H9 (cell line): ENCODE measurements at regions not wholly inside any gene's neighbourhood (a gene's known extent, or its start where the extent isn't known, plus 50 kb on each side); places are given as distances from the start of the nearest gene placed in this dataset.

Experiments
- DNase-seq: peaks from one replicate; pipeline ENCODE4 v3.0.0-alpha.2; 2017
- H2AFZ ChIP-seq: one replicate; pipeline ENCODE4 v1.6.1; 2013; ENCODE audit warnings: mild to moderate bottlenecking, low read length, control low read depth, moderate library complexity
- H2AK5ac ChIP-seq: 2 replicates; pipeline ENCODE4 v1.6.1; 2013; ENCODE audit warnings: low read length, control low read depth, mixed read lengths; ENCODE audit not compliant: insufficient read length
- H2BK120ac ChIP-seq: one replicate; pipeline ENCODE4 v1.6.1; 2013; ENCODE audit warnings: low read depth, mild to moderate bottlenecking, low read length, control low read depth, inconsistent platforms; ENCODE audit not compliant: poor library complexity, severe bottlenecking
- H2BK12ac ChIP-seq: 2 replicates; pipeline ENCODE4 v1.6.1; 2013; ENCODE audit warnings: low read length, control low read depth, mixed read lengths, low read depth; ENCODE audit not compliant: insufficient read length
- H2BK15ac ChIP-seq: 2 replicates; pipeline ENCODE4 v1.6.1; 2013; ENCODE audit warnings: low read depth, low read length, control low read depth
- H2BK20ac ChIP-seq: one replicate; pipeline ENCODE4 v1.6.1; 2013; ENCODE audit warnings: low read depth, mild to moderate bottlenecking, low read length, control low read depth, inconsistent platforms; ENCODE audit not compliant: poor library complexity, severe bottlenecking
- H2BK5ac ChIP-seq: 2 replicates; pipeline ENCODE4 v1.6.1; 2013; ENCODE audit warnings: low read length, control low read depth, mixed read lengths; ENCODE audit not compliant: insufficient read length
- H3K14ac ChIP-seq: 2 replicates; pipeline ENCODE4 v1.6.1; 2013; ENCODE audit warnings: low read length, control low read depth; ENCODE audit not compliant: insufficient read depth
- H3K18ac ChIP-seq: 2 replicates; pipeline ENCODE4 v1.6.1; 2013; ENCODE audit warnings: low read depth, mild to moderate bottlenecking, mixed read lengths, low read length, control low read depth; ENCODE audit not compliant: insufficient read length
- H3K23ac ChIP-seq: 2 replicates; pipeline ENCODE4 v1.6.1; 2013; ENCODE audit warnings: low read length, control low read depth, mixed read lengths, low read depth; ENCODE audit not compliant: insufficient read length
- H3K23me2 ChIP-seq: 2 replicates; pipeline ENCODE4 v1.6.1; 2013; ENCODE audit warnings: low read depth, mild to moderate bottlenecking, mixed read lengths, low read length, control low read depth; ENCODE audit not compliant: insufficient read length, poor library complexity, severe bottlenecking
- H3K27ac ChIP-seq: 2 replicates; pipeline ENCODE4 v1.5.1; 2013; ENCODE audit warnings: low read length, control low read depth, mixed read lengths, low read depth; ENCODE audit not compliant: insufficient read length
- H3K27me3 ChIP-seq: 2 replicates; pipeline ENCODE4 v1.6.1; 2013; ENCODE audit warnings: low read length, control low read depth, inconsistent platforms; ENCODE audit not compliant: insufficient read depth
- H3K4ac ChIP-seq: 2 replicates; pipeline ENCODE4 v1.6.1; 2013; ENCODE audit warnings: low read depth, mild to moderate bottlenecking, control low read depth, inconsistent platforms, low read length, moderate library complexity
- H3K4me1 ChIP-seq: 2 replicates; pipeline ENCODE4 v1.6.1; 2013; ENCODE audit warnings: low read length, control low read depth, inconsistent platforms; ENCODE audit not compliant: insufficient read depth
- H3K4me2 ChIP-seq: 2 replicates; pipeline ENCODE4 v1.6.1; 2013; ENCODE audit warnings: low read length, control low read depth, mixed read lengths; ENCODE audit not compliant: insufficient read length, insufficient read depth
- H3K56ac ChIP-seq: 2 replicates; pipeline ENCODE4 v1.6.1; 2013; ENCODE audit warnings: low read depth, mild to moderate bottlenecking, mixed read lengths, low read length, control low read depth; ENCODE audit not compliant: insufficient read length
- H3K79me1 ChIP-seq: 2 replicates; pipeline ENCODE4 v1.6.1; 2013; ENCODE audit warnings: low read depth, mild to moderate bottlenecking, moderate library complexity, low read length, control low read depth, inconsistent platforms; ENCODE audit not compliant: insufficient read depth, poor library complexity, severe bottlenecking
- H3K79me2 ChIP-seq: 2 replicates; pipeline ENCODE4 v1.6.1; 2013; ENCODE audit warnings: low read length, control low read depth, inconsistent platforms; ENCODE audit not compliant: insufficient read depth
- H3K9ac ChIP-seq: 2 replicates; pipeline ENCODE4 v1.6.1; 2013; ENCODE audit warnings: low read length, control low read depth, mixed read lengths; ENCODE audit not compliant: insufficient read length; ENCODE audit errors: extremely low read depth
- H3K9me3 ChIP-seq: one replicate; pipeline ENCODE4 v1.6.1; 2013; ENCODE audit warnings: low read depth, low read length, inconsistent platforms; ENCODE audit not compliant: control insufficient read depth
- H3T11ph ChIP-seq: one replicate; pipeline ENCODE4 v1.6.1; 2013; ENCODE audit warnings: mild to moderate bottlenecking, low read length, control low read depth, inconsistent platforms
- H4K20me1 ChIP-seq: one replicate; pipeline ENCODE4 v1.6.1; 2013; ENCODE audit not compliant: control insufficient read depth, insufficient read length, insufficient read depth
- H4K5ac ChIP-seq: 2 replicates; pipeline ENCODE4 v1.6.1; 2013; ENCODE audit warnings: low read depth, mild to moderate bottlenecking, mixed read lengths, low read length, control low read depth; ENCODE audit not compliant: insufficient read length
- H4K8ac ChIP-seq: replicated peaks from 2 replicates; pipeline ENCODE4 v1.6.1; 2013; ENCODE audit warnings: low read length, control low read depth, mixed read lengths, low read depth; ENCODE audit not compliant: insufficient read length
- H4K91ac ChIP-seq: 2 replicates; pipeline ENCODE4 v1.6.1; 2013; ENCODE audit warnings: low read depth, mild to moderate bottlenecking, moderate library complexity, mixed read lengths, low read length, control low read depth; ENCODE audit not compliant: insufficient read length
- H3K27ac Mint-ChIP-seq, 3 experiments: 2 replicates in 2 of 3; 3 replicates in 1 of 3; pipeline ENCODE4 v1.8.0; 2020 to 2021; ENCODE audit warnings: mixed read lengths in 3 of 3, mild to moderate bottlenecking in 1 of 3, moderate library complexity in 1 of 3
- H3K27me3 Mint-ChIP-seq: 2 replicates; pipeline ENCODE4 v1.8.0; 2021; ENCODE audit warnings: low read depth, mild to moderate bottlenecking, moderate library complexity, mixed read lengths
- H3K36me3 Mint-ChIP-seq, 3 experiments: 2 replicates in 2 of 3; 3 replicates in 1 of 3; pipeline ENCODE4 v1.8.0; 2020 to 2021; ENCODE audit warnings: low read depth in 3 of 3, mixed read lengths in 3 of 3; ENCODE audit not compliant: insufficient read depth in 1 of 3
- H3K4me1 Mint-ChIP-seq, 2 experiments: 2 replicates each; pipeline ENCODE4 v1.8.0; 2020; ENCODE audit warnings: mixed read lengths in 2 of 2
- H3K4me3 Mint-ChIP-seq, 2 experiments: 2 replicates in 1 of 2; 3 replicates in 1 of 2; pipeline ENCODE4 v1.8.0; 2020 to 2021; ENCODE audit warnings: mild to moderate bottlenecking in 2 of 2, mixed read lengths in 2 of 2, moderate library complexity in 1 of 2
- H3K9me3 Mint-ChIP-seq, 2 experiments: 2 replicates in 1 of 2; 3 replicates in 1 of 2; pipeline ENCODE4 v1.8.0; 2020; ENCODE audit warnings: mild to moderate bottlenecking in 2 of 2, mixed read lengths in 2 of 2, moderate library complexity in 1 of 2
- WGBS: extraction: QIAGEN DNeasy Blood & Tissue Kit; methylation state at CpG from one replicate; pipeline ENCODE4 v1.1.7; 2013; ENCODE audit warnings: missing lambda C conversion rate, low lambda C conversion rate, mixed read lengths; ENCODE audit not compliant: insufficient read length; ENCODE audit errors: extremely low coverage; 5-methylcytosine and 5-hydroxymethylcytosine counted together
- TF ChIP-seq, protein P1 (sequence below): fragments of 200-600 bp; sonication (generic); conservative IDR thresholded peaks from 3 replicates; pipeline ENCODE4 v1.8.0; 2021; ENCODE audit warnings: antibody characterized with exemption, mild to moderate bottlenecking

DNA sequence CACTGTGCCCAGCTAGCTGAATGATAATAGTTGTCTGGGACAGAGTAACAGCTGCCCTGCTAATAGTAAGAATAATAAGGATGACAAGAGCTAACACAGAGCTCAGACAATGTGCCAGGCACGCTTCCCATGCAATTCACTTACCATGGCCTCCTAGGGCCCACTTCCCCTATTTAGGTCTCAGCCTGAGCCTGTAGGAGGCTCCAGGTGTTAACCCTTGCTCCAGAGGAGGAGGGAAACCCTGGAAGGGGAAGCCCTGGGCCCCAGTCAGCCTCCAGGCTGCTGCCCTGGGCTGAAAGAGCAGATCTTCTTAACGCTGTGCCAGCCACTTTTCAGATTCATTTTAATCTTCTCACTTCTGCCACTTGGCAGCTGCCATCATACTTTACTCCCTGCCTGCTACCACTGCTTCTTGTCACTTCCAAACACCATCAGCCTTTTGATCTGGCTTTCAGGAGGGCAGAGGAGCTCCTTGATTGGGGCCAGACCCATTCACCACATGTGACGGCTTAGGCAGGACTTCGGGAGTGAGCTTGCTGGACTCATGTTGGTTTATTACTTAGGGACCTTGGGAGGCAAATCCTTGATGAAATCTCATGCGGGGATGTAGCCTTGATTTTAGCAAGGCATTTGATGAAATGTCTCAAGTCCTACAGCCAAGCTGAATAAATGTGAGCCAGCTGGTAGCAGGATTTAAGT lies 66.7 kb upstream of the PARP1 start:
- Histone ChIP-seq H2BK120ac (no peak overlapping the region), H3K79me2 (no peaks in the 10 kb centered on the region), H3K23ac (no peak overlapping the region), H2BK12ac (no peak overlapping the region), H3K56ac (no peak overlapping the region), H3K4me2 (no peak overlapping the region), H4K8ac (no peak overlapping the region), H3K4ac (no peak overlapping the region), H4K91ac (no peak overlapping the region), H3K4me1 (peaks cover 2% of the 10 kb centered on the region; the same call in 1 of the 2 replicates), H4K20me1 (no peaks in the 10 kb centered on the region), H2BK20ac (no peak overlapping the region), H3K18ac (no peak overlapping the region), H4K5ac (no peak overlapping the region), H3K27ac (no peak overlapping the region), H3K9ac (no peak overlapping the region), H3T11ph (no peak overlapping the region), H2AFZ (no peak overlapping the region), H2BK15ac (no peak overlapping the region), H3K27me3 (no peaks in the 10 kb centered on the region), H3K14ac (no peak overlapping the region), H2AK5ac (no peak overlapping the region), H3K79me1 (no peaks in the 10 kb centered on the region), H3K23me2 (no peaks in the 10 kb centered on the region), H2BK5ac (no peak overlapping the region), H3K9me3 (no peaks in the 10 kb centered on the region)
- peaks cover 5% of the 10 kb centered on the region for H3K27me3 Mint-ChIP-seq
- H3K4me1 Mint-ChIP-seq: peaks cover 15 to 19% of the 10 kb centered on the region in 2 experiments
- no CpG with 5 or more reads among the region's 5 CpGs for WGBS
- H3K4me3 Mint-ChIP-seq: no peak overlapping the region
- H3K27ac Mint-ChIP-seq: no peak overlapping the region; a peak in 1 of 7 replicates
- TF ChIP-seq, protein P1, sequence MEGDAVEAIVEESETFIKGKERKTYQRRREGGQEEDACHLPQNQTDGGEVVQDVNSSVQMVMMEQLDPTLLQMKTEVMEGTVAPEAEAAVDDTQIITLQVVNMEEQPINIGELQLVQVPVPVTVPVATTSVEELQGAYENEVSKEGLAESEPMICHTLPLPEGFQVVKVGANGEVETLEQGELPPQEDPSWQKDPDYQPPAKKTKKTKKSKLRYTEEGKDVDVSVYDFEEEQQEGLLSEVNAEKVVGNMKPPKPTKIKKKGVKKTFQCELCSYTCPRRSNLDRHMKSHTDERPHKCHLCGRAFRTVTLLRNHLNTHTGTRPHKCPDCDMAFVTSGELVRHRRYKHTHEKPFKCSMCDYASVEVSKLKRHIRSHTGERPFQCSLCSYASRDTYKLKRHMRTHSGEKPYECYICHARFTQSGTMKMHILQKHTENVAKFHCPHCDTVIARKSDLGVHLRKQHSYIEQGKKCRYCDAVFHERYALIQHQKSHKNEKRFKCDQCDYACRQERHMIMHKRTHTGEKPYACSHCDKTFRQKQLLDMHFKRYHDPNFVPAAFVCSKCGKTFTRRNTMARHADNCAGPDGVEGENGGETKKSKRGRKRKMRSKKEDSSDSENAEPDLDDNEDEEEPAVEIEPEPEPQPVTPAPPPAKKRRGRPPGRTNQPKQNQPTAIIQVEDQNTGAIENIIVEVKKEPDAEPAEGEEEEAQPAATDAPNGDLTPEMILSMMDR: peak; percentile 22; the same call in 1 of the 3 replicates
- H3K36me3 Mint-ChIP-seq: no peaks in the 10 kb centered on the region
- DNase-seq: peak; percentile 59
- no peaks in the 10 kb centered on the region for H3K9me3 Mint-ChIP-seq
